Fibroblast of pulmonary artery (primary cell): ENCODE measurements at regions not wholly inside any gene's neighbourhood (a gene's known extent, or its start where the extent isn't known, plus 50 kb on each side); places are given as distances from the start of the nearest gene placed in this dataset.

Source experiments
- DNase-seq: peaks from one replicate; pipeline ENCODE4 v3.0.0-alpha.2; 2010; ENCODE audit warnings: low read depth
- H3K4me3 ChIP-seq: replicated peaks from 2 replicates; pipeline ENCODE4 v1.5.1; 2011; ENCODE audit warnings: low read depth, mild to moderate bottlenecking, control low read depth, low read length, moderate library complexity
- CTCF ChIP-seq: IDR thresholded peaks from 2 replicates; pipeline ENCODE4 v1.5.1; 2011; ENCODE audit warnings: mild to moderate bottlenecking, control low read depth, low read length, inconsistent platforms; ENCODE audit errors: missing control alignments

GRCh38 chr9:16928179-16928945 is 57.9 kb upstream of the BNC2 start:
- TF ChIP-seq CTCF = no peak
- no peak overlapping the region for H3K4me3 ChIP-seq
- DNase-seq = no peak

GRCh38 chr9:16925426-16925825 is 55.0 kb upstream of the BNC2 start:
- TF ChIP-seq CTCF = no peak
- peak; percentile 32 for DNase-seq
- H3K4me3 ChIP-seq = no peak overlapping the region

- no peak for TF ChIP-seq CTCF
- DNase-seq = no peak
- no peak overlapping the region for H3K4me3 ChIP-seq
Observed at GRCh38 chr9:16924311-16924915, 53.9 kb upstream of the BNC2 start.

- no peak for TF ChIP-seq CTCF
- no peak for DNase-seq
- no peak overlapping the region for H3K4me3 ChIP-seq
Observed at GRCh38 chr9:16921855-16922254, 51.4 kb upstream of the BNC2 start.
